Colonic mucosa (tissue), 4 donors: ENCODE measurements at regions not wholly inside any gene's neighbourhood (a gene's known extent, or its start where the extent isn't known, plus 50 kb on each side); places are given as distances from the start of the nearest gene placed in this dataset.
A peak's percentile ranks its signal among the peaks of the same experiment; 100 is the strongest.

Source experiments
- DNase-seq: peaks from one replicate; pipeline ENCODE4 v3.0.0-alpha.2; 2020
- H3K27ac ChIP-seq: fragments of 200-600 bp; one replicate; pipeline ENCODE4 v1.8.0; 2021
- H3K27me3 ChIP-seq: fragments of 200-600 bp; one replicate; pipeline ENCODE4 v1.8.0; 2021
- H3K36me3 ChIP-seq: fragments of 200-600 bp; one replicate; pipeline ENCODE4 v1.8.0; 2021
- H3K4me1 ChIP-seq: fragments of 200-600 bp; one replicate; pipeline ENCODE4 v1.8.0; 2021; ENCODE audit warnings: mild to moderate bottlenecking
- H3K4me3 ChIP-seq: fragments of 200-600 bp; one replicate; pipeline ENCODE4 v1.8.0; 2021
- H3K9ac ChIP-seq, 2 donors: one replicate each; pipeline ENCODE4 v1.7.0; 2013; ENCODE audit warnings: control low read depth in 2 of 2, low read depth in 2 of 2, low read length in 2 of 2
- H3K9me3 ChIP-seq: fragments of 200-600 bp; one replicate; pipeline ENCODE4 v1.8.0; 2021
- CTCF ChIP-seq: fragments of 200-600 bp; IDR thresholded peaks from one replicate; pipeline ENCODE4 v1.8.0; 2022; ENCODE audit warnings: antibody characterized with exemption, mild to moderate bottlenecking
- intact Hi-C: fragments of 100-400 bp; cut with DNase I; formaldehyde crosslinking; loops from one replicate; pipeline ENCODE4 v1.14.1; 2022
- donor health status: healthy.
- donor health status: DM: no; HTN: no; CAD: no.
- donor health status: DM: no; HTN: no; CAD: no.

- intact Hi-C loops = no loop called here
- Histone ChIP-seq H3K27ac (no peak overlapping the region), H3K9me3 (no peaks in the 10 kb centered on the region), H3K9ac (no peak overlapping the region), H3K36me3 (no peaks in the 10 kb centered on the region), H3K4me1 (peaks cover 16% of the 10 kb centered on the region), H3K27me3 (no peaks in the 10 kb centered on the region), H3K4me3 (no peak overlapping the region)
- no peak for TF ChIP-seq CTCF
- no peak for DNase-seq
These were observed 117.6 kb downstream of the NCOR2 start for GRCh38 chr12:124449623-124450375.

- intact Hi-C loops = no loop called here
- H3K9ac ChIP-seq = no peak overlapping the region
- peaks cover 13% of the 10 kb centered on the region for H3K4me1 ChIP-seq
- H3K9me3 ChIP-seq = no peaks in the 10 kb centered on the region
- no peaks in the 10 kb centered on the region for H3K27me3 ChIP-seq
- no peak overlapping the region for H3K4me3 ChIP-seq
- no peak for TF ChIP-seq CTCF
- DNase-seq = no peak
- H3K36me3 ChIP-seq = no peaks in the 10 kb centered on the region
- no peak overlapping the region for H3K27ac ChIP-seq
These were observed 118.3 kb downstream of the NCOR2 start for GRCh38 chr12:124448955-124449622.

- Histone ChIP-seq H3K4me1 (peaks cover 6% of the 10 kb centered on the region), H3K36me3 (no peaks in the 10 kb centered on the region), H3K27me3 (no peaks in the 10 kb centered on the region), H3K9ac (peak overlapping the region in 1 of 2 donors; percentile 12), H3K27ac (no peak overlapping the region), H3K9me3 (no peaks in the 10 kb centered on the region), H3K4me3 (no peak overlapping the region)
- TF ChIP-seq CTCF = no peak
- DNase-seq = no peak
- intact Hi-C loops = no loop called here
These were observed 119.0 kb downstream of the NCOR2 start for GRCh38 chr12:124448241-124448954.

- H3K27ac ChIP-seq = no peak overlapping the region
- no peak overlapping the region for H3K9ac ChIP-seq
- H3K36me3 ChIP-seq = no peaks in the 10 kb centered on the region
- DNase-seq = no peak
- H3K4me1 ChIP-seq = no peaks in the 10 kb centered on the region
- no peaks in the 10 kb centered on the region for H3K27me3 ChIP-seq
- H3K4me3 ChIP-seq = no peak overlapping the region
- intact Hi-C loops = no loop called here
- H3K9me3 ChIP-seq = no peaks in the 10 kb centered on the region
- no peak for TF ChIP-seq CTCF
These were observed 121.0 kb downstream of the NCOR2 start for GRCh38 chr12:124446364-124446763.

GRCh38 chr12:124445826-124446225 is 121.6 kb downstream of the NCOR2 start:
- H3K36me3 ChIP-seq = no peaks in the 10 kb centered on the region

More at GRCh38 chr12:124445826-124446225, 121.6 kb downstream of the NCOR2 start:
- Histone ChIP-seq H3K9me3 (no peaks in the 10 kb centered on the region), H3K9ac (no peak overlapping the region), H3K4me3 (no peak overlapping the region), H3K27me3 (no peaks in the 10 kb centered on the region), H3K4me1 (no peaks in the 10 kb centered on the region), H3K27ac (no peak overlapping the region)
- TF ChIP-seq CTCF = no peak
- no peak for DNase-seq
- intact Hi-C loops = no loop called here
